8988T (cell line): ENCODE measurements at regions not wholly inside any gene's neighbourhood (a gene's known extent, or its start where the extent isn't known, plus 50 kb on each side); places are given as distances from the start of the nearest gene placed in this dataset.

Experiments
- DNase-seq: peaks from one replicate; pipeline ENCODE4 v3.0.0; 2011

GRCh38 chr4:182062458-182062857, 180.7 kb upstream of the TENM3 start:
- DNase-seq, result no peak

- no peak for DNase-seq
Observed at GRCh38 chr4:182062936-182063335, 180.3 kb upstream of the TENM3 start.

- no peak for DNase-seq
Observed at GRCh38 chr4:182063651-182064050, 179.6 kb upstream of the TENM3 start.

- DNase-seq, result no peak
Observed at GRCh38 chr4:182065255-182065654, 177.9 kb upstream of the TENM3 start.

GRCh38 chr4:182066037-182066436, 177.2 kb upstream of the TENM3 start:
- no peak for DNase-seq

GRCh38 chr4:182067828-182068227, 175.4 kb upstream of the TENM3 start:
- no peak for DNase-seq

GRCh38 chr4:182068920-182069319, 174.3 kb upstream of the TENM3 start:
- DNase-seq, result no peak

GRCh38 chr4:182073278-182073677, 169.9 kb upstream of the TENM3 start:
- no peak for DNase-seq

- no peak for DNase-seq
Observed at GRCh38 chr4:182074139-182074538, 169.1 kb upstream of the TENM3 start.

GRCh38 chr4:182074810-182075209, 168.4 kb upstream of the TENM3 start:
- DNase-seq, result no peak

GRCh38 chr4:182082910-182083309, 160.3 kb upstream of the TENM3 start:
- no peak for DNase-seq

GRCh38 chr4:182083671-182084410, 159.4 kb upstream of the TENM3 start:
- DNase-seq, result no peak

- no peak for DNase-seq
Observed at GRCh38 chr4:182085051-182085480, 158.1 kb upstream of the TENM3 start.

- no peak for DNase-seq
Observed at GRCh38 chr4:182089326-182089725, 153.9 kb upstream of the TENM3 start.

- DNase-seq, result no peak
Observed at GRCh38 chr4:182090186-182090585, 153.0 kb upstream of the TENM3 start.

GRCh38 chr4:182091128-182091527, 152.1 kb upstream of the TENM3 start:
- DNase-seq, result no peak

- no peak for DNase-seq
Observed at GRCh38 chr4:182093431-182093831, 149.8 kb upstream of the TENM3 start.

- DNase-seq, result no peak
Observed at GRCh38 chr4:182093935-182094334, 149.3 kb upstream of the TENM3 start.

GRCh38 chr4:182101618-182102017, 141.6 kb upstream of the TENM3 start:
- no peak for DNase-seq

GRCh38 chr4:182102576-182102975, 140.6 kb upstream of the TENM3 start:
- no peak for DNase-seq

GRCh38 chr4:182103614-182104319, 139.4 kb upstream of the TENM3 start:
- DNase-seq, result no peak

GRCh38 chr4:182105416-182105815, 137.8 kb upstream of the TENM3 start:
- DNase-seq, result no peak

GRCh38 chr4:182107931-182108330, 135.3 kb upstream of the TENM3 start:
- DNase-seq, result no peak

GRCh38 chr4:182111586-182111985, 131.6 kb upstream of the TENM3 start:
- DNase-seq, result no peak

- DNase-seq, result no peak
Observed at GRCh38 chr4:182113779-182114178, 129.4 kb upstream of the TENM3 start.
